Stimulated activated CD8-positive, alpha-beta memory T cell treated with anti-CD3 and anti-CD28 coated beads, Interleukin-7, amount 100 ng/mL, for 4 hours (primary cell): ENCODE measurements at regions not wholly inside any gene's neighbourhood (a gene's known extent, or its start where the extent isn't known, plus 50 kb on each side); places are given as distances from the start of the nearest gene placed in this dataset.

Source experiments
- DNase-seq, 2 donors: peaks; one replicate each; pipeline ENCODE4 v3.0.0-alpha.2; 2020; ENCODE audit warnings: low read depth in 2 of 2

DNA sequence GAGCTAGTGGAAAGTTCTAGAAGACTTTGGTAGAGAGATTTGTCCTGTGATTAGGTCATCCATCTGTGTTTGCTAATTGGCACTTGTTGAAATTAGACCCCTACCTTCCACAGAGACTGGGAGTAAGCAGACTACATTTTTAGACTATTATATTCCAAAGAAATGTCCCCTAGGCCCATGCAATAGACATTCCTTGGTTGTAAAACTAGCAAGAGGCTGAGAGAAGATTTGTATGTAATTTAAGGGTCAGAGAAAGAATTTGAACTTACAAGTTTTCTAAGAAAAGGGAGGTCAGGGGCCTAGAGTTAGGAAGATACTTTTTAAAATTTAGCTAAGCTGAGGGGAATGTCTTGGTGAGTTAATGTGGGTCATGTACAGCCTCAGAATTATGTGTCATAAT lies 470.7 kb upstream of the SLITRK1 start:
- no peak for DNase-seq

DNA sequence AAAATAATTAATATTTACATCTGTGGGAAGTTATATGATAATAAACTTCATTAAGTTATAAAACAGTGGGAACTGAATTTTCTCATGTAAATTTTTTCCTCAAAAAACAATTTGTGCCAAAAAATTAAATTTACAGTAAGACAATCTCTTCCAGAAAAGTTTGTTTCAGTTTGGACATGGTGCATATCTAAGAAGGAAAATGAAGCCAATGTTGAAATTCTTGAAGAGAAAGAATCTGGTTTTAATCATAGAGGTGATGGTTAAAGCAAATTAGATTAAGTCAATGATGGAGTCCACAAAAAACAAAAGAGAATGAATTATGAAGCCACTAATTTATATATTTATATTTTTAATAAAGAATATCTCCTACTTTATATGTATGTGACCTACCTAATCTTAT lies 457.2 kb upstream of the SLITRK1 start:
- DNase-seq: no peak

- no peak for DNase-seq
These were observed 450.1 kb upstream of the SLITRK1 start for GRCh38 chr13:84332346-84332745.

DNA sequence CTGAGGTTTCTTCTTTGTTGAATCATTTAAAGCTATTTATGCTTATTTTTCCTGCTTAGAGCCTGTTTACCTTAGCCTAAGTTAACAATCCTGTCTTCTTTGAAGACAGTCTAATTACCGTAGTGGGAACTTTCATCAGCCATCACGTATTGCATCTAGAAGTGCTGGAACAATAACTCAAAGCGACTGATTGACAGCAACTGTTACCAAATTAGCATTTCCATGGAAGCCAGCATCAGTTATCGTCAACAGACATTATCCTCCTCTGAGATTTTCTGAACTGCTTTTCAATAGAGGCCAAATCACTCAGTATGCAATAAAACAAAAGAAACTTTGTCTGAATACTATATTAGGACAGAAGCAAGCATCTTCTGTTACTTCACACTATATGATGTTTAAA lies 433.3 kb upstream of the SLITRK1 start:
- no peak for DNase-seq

DNA sequence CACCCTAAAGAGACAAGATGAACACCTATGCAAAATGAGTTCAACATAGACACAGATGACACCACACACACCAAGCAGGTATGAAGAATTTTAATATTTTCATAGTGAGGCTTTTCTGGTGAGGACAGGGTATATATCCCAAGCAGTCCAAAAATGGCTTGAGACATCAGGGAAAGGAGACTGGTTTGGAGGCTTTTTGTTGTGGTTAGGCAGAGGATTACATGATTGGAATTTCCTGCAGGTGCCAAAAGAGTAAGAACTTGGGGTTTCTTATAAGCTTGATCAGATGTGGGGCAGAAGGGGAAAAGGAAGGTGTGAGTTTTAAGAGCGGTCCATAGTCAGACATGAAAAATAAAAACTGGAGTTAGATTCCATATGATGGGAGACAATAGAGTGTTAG lies 420.8 kb upstream of the SLITRK1 start:
- no peak for DNase-seq

DNA sequence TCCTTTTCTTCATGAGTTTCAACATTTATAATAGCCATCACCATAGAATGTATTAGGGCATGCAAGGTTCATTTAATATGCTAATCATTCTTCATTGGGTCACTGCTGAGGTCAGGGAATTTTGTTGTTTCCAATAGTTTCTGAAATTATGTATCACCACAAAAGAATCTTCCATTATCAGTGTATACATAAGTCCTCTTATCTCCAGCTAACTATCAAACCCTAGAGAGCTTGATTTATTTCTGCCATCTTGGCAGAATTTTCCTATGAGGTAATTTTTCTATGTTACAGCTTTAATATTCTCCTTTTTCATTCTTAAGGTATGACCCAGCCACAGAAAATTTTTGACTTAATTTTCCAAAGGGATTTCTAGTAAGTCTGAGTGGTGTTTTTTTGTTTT lies 415.0 kb upstream of the SLITRK1 start:
- no peak for DNase-seq

DNA sequence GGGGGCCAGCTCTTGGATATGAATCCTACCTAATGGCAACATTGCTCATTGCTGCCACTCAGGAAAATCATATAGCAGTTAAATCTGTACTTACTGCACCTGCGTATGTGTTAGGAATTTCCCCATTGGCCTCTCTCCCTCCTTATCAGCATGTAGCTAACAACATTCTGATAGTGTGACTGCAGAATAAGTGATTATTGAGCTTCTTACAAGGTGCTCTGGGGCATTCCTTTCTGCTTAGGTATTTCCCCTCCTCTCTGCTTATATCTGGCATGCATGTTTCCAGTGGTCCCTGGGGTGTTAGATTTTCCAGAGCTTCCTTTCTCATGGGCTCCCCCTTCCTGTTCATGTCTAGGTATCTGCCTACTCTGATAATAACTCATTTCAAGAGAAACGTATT lies 414.1 kb upstream of the SLITRK1 start:
- no peak for DNase-seq

DNA sequence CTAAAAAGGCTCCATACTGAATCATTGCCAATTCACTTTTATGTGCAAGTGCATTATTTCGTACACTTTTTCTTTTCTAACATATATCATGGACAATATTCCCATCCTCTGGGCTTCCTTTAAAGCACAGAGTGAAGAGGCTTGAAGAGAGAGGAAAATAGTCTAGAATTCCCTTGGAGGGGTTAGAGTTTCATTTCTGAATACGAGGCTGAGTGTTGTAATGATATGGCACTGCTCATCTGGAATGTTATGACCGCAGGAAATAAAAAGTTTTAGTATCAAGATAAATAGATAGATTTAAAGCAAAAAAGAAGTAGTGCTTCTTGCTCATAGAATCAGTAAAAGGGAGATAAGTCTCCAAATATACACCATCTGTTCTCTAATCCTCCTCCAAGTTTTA lies 412.3 kb upstream of the SLITRK1 start:
- no peak for DNase-seq

GRCh38 chr13:84290386-84290785 lies 408.1 kb upstream of the SLITRK1 start:
- no peak for DNase-seq

GRCh38 chr13:84279166-84279565 lies 396.9 kb upstream of the SLITRK1 start:
- DNase-seq: no peak

DNA sequence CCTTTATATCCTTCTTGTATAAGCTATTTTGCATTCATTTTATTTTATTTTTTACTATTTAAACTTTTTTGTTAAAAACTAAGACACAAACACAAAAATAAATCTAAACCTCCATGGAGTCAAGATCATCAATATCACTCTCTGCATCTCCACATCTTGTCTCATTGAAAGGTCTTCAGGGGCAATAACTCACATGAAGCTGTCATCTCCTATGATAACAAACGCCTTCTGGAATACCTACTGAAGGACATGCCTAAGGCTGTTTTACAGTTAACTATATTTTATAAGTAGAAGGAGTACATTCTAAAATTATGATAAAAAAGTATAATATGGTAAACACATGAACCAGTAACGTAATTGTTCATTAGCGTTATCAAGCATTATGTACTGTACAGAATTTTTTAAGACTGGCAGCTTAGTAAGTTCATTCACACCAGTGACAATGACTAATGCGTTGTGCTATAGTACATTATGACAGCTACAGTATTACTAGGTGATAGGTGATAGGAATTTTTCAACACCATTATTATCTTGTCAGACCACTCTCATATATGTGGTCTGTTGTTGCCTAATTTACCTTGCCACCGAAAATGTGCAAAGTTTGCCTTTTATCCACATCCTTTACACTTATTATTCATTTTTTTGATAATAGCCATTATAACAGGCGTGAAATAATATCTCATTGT lies 390.7 kb upstream of the SLITRK1 start:
- DNase-seq: no peak

- DNase-seq: no peak
These were observed 383.0 kb upstream of the SLITRK1 start for GRCh38 chr13:84265257-84265764.

- no peak for DNase-seq
These were observed 381.2 kb upstream of the SLITRK1 start for GRCh38 chr13:84263354-84264069.

DNA sequence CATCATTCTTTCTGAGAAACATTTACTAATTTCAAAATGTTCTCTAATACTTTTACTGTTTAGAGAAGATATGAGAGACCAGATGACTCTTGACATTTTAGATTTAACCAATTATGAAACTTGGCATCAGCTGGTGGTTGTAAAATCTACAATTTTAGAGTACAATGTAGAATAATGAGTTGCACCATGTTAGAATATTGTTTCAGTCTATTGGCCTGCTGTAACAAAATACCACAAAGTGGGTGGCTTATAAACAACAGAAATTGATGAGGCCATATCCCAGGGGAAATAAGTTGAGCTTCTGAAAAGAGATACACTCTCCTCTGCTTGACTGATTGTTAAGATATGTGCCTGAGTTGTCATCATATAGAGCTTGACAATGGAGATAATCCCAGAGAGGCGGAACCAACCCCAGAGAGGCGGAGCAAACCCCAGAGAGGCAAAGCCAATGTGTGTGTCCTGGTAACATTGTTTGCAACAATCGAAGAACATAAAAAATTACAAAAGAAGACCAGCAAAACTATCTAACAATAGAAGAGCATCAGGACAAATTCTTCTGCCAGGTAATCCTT lies 373.0 kb upstream of the SLITRK1 start:
- DNase-seq: no peak

DNA sequence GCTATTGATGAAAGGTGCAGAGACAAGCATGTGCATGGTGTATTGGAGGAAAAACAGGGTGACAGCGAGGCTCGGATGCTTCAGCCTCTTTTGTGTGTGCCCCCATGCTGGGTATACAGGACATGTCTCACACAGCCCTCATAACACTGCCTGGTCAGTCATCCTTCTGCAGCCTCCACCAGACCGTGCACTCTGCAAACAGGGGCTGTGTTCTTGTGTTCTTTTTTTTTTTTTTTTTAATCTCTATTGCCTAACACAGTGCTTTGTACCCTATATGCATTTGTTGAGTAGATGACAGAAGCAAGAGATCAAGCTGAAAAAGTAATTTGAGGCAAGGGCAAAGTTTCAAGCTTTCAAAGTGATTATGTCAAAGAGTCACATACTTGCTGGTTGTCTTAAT lies 367.2 kb upstream of the SLITRK1 start:
- no peak for DNase-seq

DNA sequence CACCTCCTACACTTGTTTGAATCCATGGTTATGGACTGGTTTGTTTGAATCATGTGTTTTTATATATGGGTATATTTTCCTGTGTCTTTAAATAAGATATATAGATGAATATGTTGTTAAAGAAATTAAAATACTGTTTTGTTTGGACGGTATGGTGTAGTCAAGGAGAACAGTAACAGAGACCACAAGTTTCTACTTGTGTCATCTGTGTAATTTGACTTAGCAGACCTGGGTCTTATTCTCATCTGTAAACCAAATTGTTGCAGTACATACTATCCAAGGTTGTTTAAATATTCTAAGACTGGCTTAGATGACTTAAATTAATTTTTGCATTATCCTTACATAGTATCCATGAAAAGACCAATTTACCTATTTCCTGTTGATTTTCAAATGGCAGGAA lies 361.1 kb upstream of the SLITRK1 start:
- no peak for DNase-seq

GRCh38 chr13:84239032-84239431 lies 356.8 kb upstream of the SLITRK1 start:
- DNase-seq: no peak

DNA sequence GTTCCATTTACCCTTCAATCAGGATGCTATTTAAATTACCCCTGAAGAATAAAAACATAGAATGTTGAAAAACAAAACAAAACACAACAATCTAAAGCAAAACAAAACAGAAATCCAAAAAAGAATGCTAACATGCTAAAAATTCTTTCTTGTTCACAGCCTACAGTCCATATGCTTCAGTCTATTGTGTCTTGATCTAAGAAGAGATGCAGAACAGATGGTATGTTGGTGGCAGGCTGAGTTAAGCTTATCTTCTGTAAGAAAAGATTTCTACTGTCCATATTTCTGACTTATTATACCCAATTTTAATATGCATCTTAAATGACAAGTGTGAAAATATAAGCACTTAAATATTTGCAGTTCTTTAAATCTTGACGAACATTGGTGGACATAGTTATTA lies 356.1 kb upstream of the SLITRK1 start:
- DNase-seq: no peak

GRCh38 chr13:84237143-84237542 lies 354.9 kb upstream of the SLITRK1 start:
- no peak for DNase-seq

DNA sequence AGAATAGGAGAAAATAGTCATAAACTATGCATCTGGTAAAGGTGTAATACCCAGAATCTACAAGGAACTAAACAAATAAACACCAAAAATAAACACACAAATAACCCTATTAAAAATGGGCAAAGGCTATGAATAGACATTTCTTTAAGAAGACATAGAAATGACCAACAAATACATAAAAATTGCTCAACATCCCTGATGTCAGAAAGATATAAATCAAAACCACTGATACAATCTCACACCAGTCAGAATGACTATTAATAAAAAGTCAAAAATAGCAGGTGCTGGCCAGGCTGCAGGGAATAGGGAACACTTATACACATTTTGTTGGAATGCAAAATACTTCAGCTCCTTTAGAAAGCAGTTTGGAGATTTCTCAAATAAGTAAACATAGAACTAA lies 352.1 kb upstream of the SLITRK1 start:
- no peak for DNase-seq

DNA sequence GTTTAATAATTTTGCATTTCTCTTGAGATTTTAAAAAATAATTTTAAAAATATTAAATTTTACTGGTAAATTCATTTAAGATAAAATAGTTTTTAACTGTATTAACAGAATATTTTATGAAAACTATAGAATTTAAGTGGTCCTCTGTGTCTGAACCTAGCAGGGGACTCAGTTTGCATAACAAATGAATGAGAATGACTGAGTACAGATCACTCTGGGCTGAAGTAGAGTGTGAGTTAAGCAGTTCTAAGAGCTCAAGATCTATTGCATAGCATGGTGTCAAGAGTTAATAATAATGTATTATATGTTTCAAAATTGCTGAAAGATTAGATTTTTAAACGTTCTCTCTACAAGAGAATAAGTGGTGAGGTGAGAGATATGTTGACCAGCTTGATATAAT lies 348.3 kb upstream of the SLITRK1 start:
- no peak for DNase-seq

DNA sequence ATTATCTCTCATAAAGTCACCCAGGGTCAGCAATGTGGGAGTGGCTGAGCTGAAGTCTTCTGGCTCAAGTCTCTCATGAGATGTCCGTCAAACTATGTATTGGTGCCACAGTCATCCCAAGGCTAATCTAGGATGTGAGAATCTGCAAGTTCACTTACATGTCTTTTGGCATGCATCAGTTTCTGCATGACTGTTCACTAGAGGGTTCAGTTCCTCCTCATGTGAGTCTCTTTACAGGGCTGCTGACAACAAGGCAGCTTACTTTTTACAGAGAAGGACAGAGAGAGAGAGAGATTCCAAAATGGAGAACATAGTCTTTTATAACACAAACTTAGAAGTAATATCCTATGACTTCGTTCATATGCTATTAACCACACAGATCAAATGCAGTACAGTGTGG lies 328.8 kb upstream of the SLITRK1 start:
- no peak for DNase-seq

- DNase-seq: no peak
These were observed 326.1 kb upstream of the SLITRK1 start for GRCh38 chr13:84208246-84208910.
